ENCODE measurements at regions not wholly inside any gene's neighbourhood (a gene's known extent, or its start where the extent isn't known, plus 50 kb on each side); places are given as distances from the start of the nearest gene placed in this dataset.

DNA sequence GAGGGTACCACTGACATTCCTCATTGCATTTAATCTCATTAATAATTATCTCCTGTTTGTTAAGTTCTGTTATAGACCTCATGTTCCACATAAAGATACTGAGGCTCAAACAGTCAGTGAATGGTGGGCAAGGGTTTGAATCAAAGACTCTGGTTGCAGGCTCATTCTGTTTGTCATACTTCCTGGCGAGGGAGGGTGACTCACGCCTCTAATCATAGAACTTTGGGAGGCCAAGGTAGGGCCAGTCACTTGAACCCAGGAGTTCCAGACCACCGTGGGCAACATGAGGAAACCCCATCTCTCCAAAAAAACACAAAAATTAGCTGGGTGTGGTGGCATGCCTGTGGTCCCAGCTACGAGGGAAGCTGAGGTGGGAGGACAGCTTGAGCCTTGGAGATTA lies 220.7 kb upstream of the MIR17HG start:
- Histone ChIP-seq H3K4me2 (ENCODE audit: low read length) (no peak overlapping the region), H4K8ac (ENCODE audit: low read depth, low read length) (no peak overlapping the region), H3K18ac (ENCODE audit: low read length) (no peak overlapping the region), H3K4ac (ENCODE audit: low read depth, low read length) (no peak overlapping the region), H2BK12ac (ENCODE audit: low read length) (no peak overlapping the region), H3K36me3 (ENCODE audit: control insufficient read depth in 1 of 2, insufficient read depth in 2 of 2, low read length in 2 of 2) (peaks cover 3 to 5% of the 10 kb centered on the region in 2 experiments), H2BK5ac (ENCODE audit: low read depth, low read length, poor library complexity) (no peak overlapping the region), H4K91ac (ENCODE audit: low read depth, low read length) (no peak overlapping the region), H2AK5ac (ENCODE audit: low read length) (no peak overlapping the region), H3K79me1 (ENCODE audit: low read length) (no peaks in the 10 kb centered on the region), H3K4me1 (ENCODE audit: control insufficient read depth in 1 of 2, insufficient read depth in 2 of 2, low read length in 2 of 2) (no peaks in the 10 kb centered on the region), H2BK120ac (ENCODE audit: insufficient read depth, low read length, poor library complexity) (no peak overlapping the region), H3K27me3 (ENCODE audit: insufficient read depth, low read length) (no peaks in the 10 kb centered on the region), H3K4me3 (ENCODE audit: low read depth, low read length) (no peak overlapping the region), H3K27ac (ENCODE audit: low read depth, low read length) (no peak overlapping the region), H3K23ac (ENCODE audit: low read length) (no peak overlapping the region), H3K14ac (ENCODE audit: low read length) (no peak overlapping the region), H3K9me3 (ENCODE audit: insufficient read depth, low read depth, low read length) (no peaks in the 10 kb centered on the region), H2AFZ (ENCODE audit: insufficient read depth, low read length, poor library complexity) (no peak overlapping the region), H3K9ac (ENCODE audit: low read length) (no peak overlapping the region), H3K79me2 (ENCODE audit: control insufficient read depth, insufficient read depth, low read length, poor library complexity) (no peaks in the 10 kb centered on the region), H4K12ac (ENCODE audit: low read depth, low read length) (no peak overlapping the region)
- WGBS (ENCODE audit: extremely low coverage, insufficient coverage, insufficient read length): no CpG with 5 or more reads among the region's 4 CpGs
- DNase-seq: no peak

DNA sequence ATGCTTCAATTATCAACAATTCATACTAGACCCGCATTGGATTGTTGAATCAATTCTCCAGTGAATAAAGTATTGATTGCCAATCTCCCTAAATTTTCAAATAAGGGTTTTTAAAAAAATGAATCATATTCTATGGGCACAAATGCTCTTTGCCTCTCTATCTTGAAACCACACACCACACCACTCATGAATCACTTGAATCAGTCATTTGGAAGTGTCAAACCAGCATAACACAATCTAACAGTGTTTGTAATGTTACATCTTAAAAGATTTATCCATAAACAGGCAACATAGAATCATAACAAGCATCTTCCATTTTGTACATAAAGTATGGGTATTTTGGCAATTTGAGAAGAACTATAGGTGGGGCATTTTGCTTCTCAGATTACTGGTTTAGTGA lies 219.5 kb upstream of the MIR17HG start:
- Histone ChIP-seq H3K79me2 (ENCODE audit: control insufficient read depth, insufficient read depth, low read length, poor library complexity) (no peaks in the 10 kb centered on the region), H3K4me3 (ENCODE audit: low read depth, low read length) (no peak overlapping the region), H3K79me1 (ENCODE audit: low read length) (no peaks in the 10 kb centered on the region), H3K27me3 (ENCODE audit: insufficient read depth, low read length) (no peaks in the 10 kb centered on the region), H3K14ac (ENCODE audit: low read length) (no peak overlapping the region), H2AFZ (ENCODE audit: insufficient read depth, low read length, poor library complexity) (no peak overlapping the region), H3K4ac (ENCODE audit: low read depth, low read length) (no peak overlapping the region), H3K36me3 (ENCODE audit: control insufficient read depth in 1 of 2, insufficient read depth in 2 of 2, low read length in 2 of 2) (peaks cover 3 to 5% of the 10 kb centered on the region in 2 experiments), H3K9me3 (ENCODE audit: insufficient read depth, low read depth, low read length) (no peaks in the 10 kb centered on the region), H4K8ac (ENCODE audit: low read depth, low read length) (no peak overlapping the region), H3K23ac (ENCODE audit: low read length) (no peak overlapping the region), H4K12ac (ENCODE audit: low read depth, low read length) (no peak overlapping the region), H3K4me2 (ENCODE audit: low read length) (no peak overlapping the region), H2BK5ac (ENCODE audit: low read depth, low read length, poor library complexity) (no peak overlapping the region), H2BK12ac (ENCODE audit: low read length) (no peak overlapping the region), H3K9ac (ENCODE audit: low read length) (no peak overlapping the region), H4K91ac (ENCODE audit: low read depth, low read length) (no peak overlapping the region), H3K18ac (ENCODE audit: low read length) (no peak overlapping the region), H3K27ac (ENCODE audit: low read depth, low read length) (no peak overlapping the region), H3K4me1 (ENCODE audit: control insufficient read depth in 1 of 2, insufficient read depth in 2 of 2, low read length in 2 of 2) (no peaks in the 10 kb centered on the region), H2BK120ac (ENCODE audit: insufficient read depth, low read length, poor library complexity) (no peak overlapping the region), H2AK5ac (ENCODE audit: low read length) (no peak overlapping the region)
- DNase-seq: no peak
- WGBS (ENCODE audit: extremely low coverage, insufficient coverage, insufficient read length): no CpG with 5 or more reads among the region's 1 CpG

DNA sequence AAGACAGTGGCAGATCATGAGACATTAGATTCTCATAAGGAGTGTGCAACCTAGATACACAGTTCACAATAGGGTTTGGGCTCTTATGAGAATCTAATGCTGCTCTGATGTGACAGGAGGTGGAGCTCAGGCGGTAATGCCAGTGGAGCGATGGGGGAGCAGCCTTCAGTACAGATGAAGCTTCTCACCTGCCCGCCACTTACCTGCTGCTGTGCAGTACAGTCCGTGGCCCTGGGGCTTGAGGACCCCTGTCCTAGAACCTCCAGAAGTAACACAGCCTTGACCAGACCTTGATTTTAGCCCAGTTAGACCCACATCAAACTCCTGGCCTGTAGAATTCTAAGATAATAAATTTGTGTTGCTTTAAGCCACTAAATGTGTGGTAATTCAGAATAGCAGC lies 215.1 kb upstream of the MIR17HG start:
- Histone ChIP-seq H3K27ac (ENCODE audit: low read depth, low read length) (no peak overlapping the region), H3K4me3 (ENCODE audit: low read depth, low read length) (no peak overlapping the region), H3K79me1 (ENCODE audit: low read length) (peaks cover 8% of the 10 kb centered on the region), H3K23ac (ENCODE audit: low read length) (no peak overlapping the region), H2AFZ (ENCODE audit: insufficient read depth, low read length, poor library complexity) (no peak overlapping the region), H3K4me1 (ENCODE audit: control insufficient read depth in 1 of 2, insufficient read depth in 2 of 2, low read length in 2 of 2) (peaks cover 0 to 3% of the 10 kb centered on the region in 2 experiments), H2AK5ac (ENCODE audit: low read length) (no peak overlapping the region), H4K8ac (ENCODE audit: low read depth, low read length) (no peak overlapping the region), H3K4me2 (ENCODE audit: low read length) (no peak overlapping the region), H2BK5ac (ENCODE audit: low read depth, low read length, poor library complexity) (no peak overlapping the region), H3K36me3 (ENCODE audit: control insufficient read depth in 1 of 2, insufficient read depth in 2 of 2, low read length in 2 of 2) (peaks cover 3 to 5% of the 10 kb centered on the region in 2 experiments), H3K14ac (ENCODE audit: low read length) (no peak overlapping the region), H3K4ac (ENCODE audit: low read depth, low read length) (no peak overlapping the region), H3K79me2 (ENCODE audit: control insufficient read depth, insufficient read depth, low read length, poor library complexity) (no peaks in the 10 kb centered on the region), H4K12ac (ENCODE audit: low read depth, low read length) (no peak overlapping the region), H2BK120ac (ENCODE audit: insufficient read depth, low read length, poor library complexity) (no peak overlapping the region), H3K27me3 (ENCODE audit: insufficient read depth, low read length) (no peaks in the 10 kb centered on the region), H3K9ac (ENCODE audit: low read length) (no peak overlapping the region), H4K91ac (ENCODE audit: low read depth, low read length) (peak overlapping the region; percentile 39), H3K18ac (ENCODE audit: low read length) (no peak overlapping the region), H3K9me3 (ENCODE audit: insufficient read depth, low read depth, low read length) (no peaks in the 10 kb centered on the region), H2BK12ac (ENCODE audit: low read length) (peak overlapping the region; percentile 8)
- no CpG with 5 or more reads among the region's 4 CpGs for WGBS (ENCODE audit: extremely low coverage, insufficient coverage, insufficient read length)
- no peak for DNase-seq

DNA sequence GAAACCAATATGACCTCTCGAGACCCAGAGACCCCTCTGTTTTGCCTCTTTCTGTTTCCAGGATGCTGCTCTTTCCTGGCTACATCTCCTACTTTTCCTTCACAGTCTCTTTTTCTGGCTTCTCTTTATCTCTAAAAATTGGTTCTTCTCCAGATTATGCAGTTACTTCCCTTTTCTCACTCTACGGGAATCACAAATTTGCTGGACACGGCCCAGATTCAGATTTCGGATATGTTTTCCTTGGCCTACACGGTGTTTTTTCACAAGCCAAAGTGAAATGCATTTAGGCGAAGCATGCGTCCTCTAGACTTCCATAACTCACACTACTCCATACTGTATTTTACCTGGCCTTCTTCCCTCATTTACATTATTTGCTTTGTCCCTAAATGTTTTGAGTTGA lies 214.7 kb upstream of the MIR17HG start:
- WGBS (ENCODE audit: extremely low coverage, insufficient coverage, insufficient read length): no CpG with 5 or more reads among the region's 7 CpGs
- no peak for DNase-seq
- Histone ChIP-seq H3K4me2 (ENCODE audit: low read length) (no peak overlapping the region), H2BK5ac (ENCODE audit: low read depth, low read length, poor library complexity) (no peak overlapping the region), H3K4me1 (ENCODE audit: control insufficient read depth in 1 of 2, insufficient read depth in 2 of 2, low read length in 2 of 2) (peaks cover 0 to 3% of the 10 kb centered on the region in 2 experiments), H2BK12ac (ENCODE audit: low read length) (no peak overlapping the region), H3K79me2 (ENCODE audit: control insufficient read depth, insufficient read depth, low read length, poor library complexity) (no peaks in the 10 kb centered on the region), H3K79me1 (ENCODE audit: low read length) (peaks cover 8% of the 10 kb centered on the region), H4K8ac (ENCODE audit: low read depth, low read length) (no peak overlapping the region), H4K91ac (ENCODE audit: low read depth, low read length) (no peak overlapping the region), H4K12ac (ENCODE audit: low read depth, low read length) (no peak overlapping the region), H2BK120ac (ENCODE audit: insufficient read depth, low read length, poor library complexity) (no peak overlapping the region), H3K14ac (ENCODE audit: low read length) (no peak overlapping the region), H3K9me3 (ENCODE audit: insufficient read depth, low read depth, low read length) (no peaks in the 10 kb centered on the region), H3K23ac (ENCODE audit: low read length) (no peak overlapping the region), H3K9ac (ENCODE audit: low read length) (no peak overlapping the region), H3K27me3 (ENCODE audit: insufficient read depth, low read length) (no peaks in the 10 kb centered on the region), H3K18ac (ENCODE audit: low read length) (no peak overlapping the region), H3K4me3 (ENCODE audit: low read depth, low read length) (no peak overlapping the region), H2AK5ac (ENCODE audit: low read length) (no peak overlapping the region), H3K4ac (ENCODE audit: low read depth, low read length) (no peak overlapping the region), H3K27ac (ENCODE audit: low read depth, low read length) (no peak overlapping the region), H3K36me3 (ENCODE audit: control insufficient read depth in 1 of 2, insufficient read depth in 2 of 2, low read length in 2 of 2) (peaks cover 3 to 5% of the 10 kb centered on the region in 2 experiments), H2AFZ (ENCODE audit: insufficient read depth, low read length, poor library complexity) (no peak overlapping the region)

Data from trophoblast cell (in vitro differentiated cells and primary cell).